NOMO-1 treated with dmso at 0.1 percent for 144 hours (cell line): ENCODE measurements at regions not wholly inside any gene's neighbourhood (a gene's known extent, or its start where the extent isn't known, plus 50 kb on each side); places are given as distances from the start of the nearest gene placed in this dataset.
"Not testable (repeated sequence)": the region's sequence is repeated elsewhere in the genome, so short reads cannot be mapped to it uniquely, and the experiment has no call there.

Experiments
- DNase-seq: peaks from one replicate; lab custom pipeline; 2025; ENCODE audit not compliant: unreplicated experiment; lab: John Stamatoyannopoulos, UW

GRCh38 chr7:21304808-21305375 is 123.0 kb upstream of the SP4 start:
- no peak for DNase-seq

- no peak for DNase-seq
Measured at GRCh38 chr7:21305455-21306235, 122.2 kb upstream of the SP4 start.

- DNase-seq, result no peak
Measured at GRCh38 chr7:21314954-21315353, 112.9 kb upstream of the SP4 start.

- DNase-seq, result no peak
Measured at GRCh38 chr7:21317966-21318915, 109.6 kb upstream of the SP4 start.

- no peak for DNase-seq
Measured at GRCh38 chr7:21318916-21319270, 109.0 kb upstream of the SP4 start.

GRCh38 chr7:21326241-21326640 is 101.6 kb upstream of the SP4 start:
- DNase-seq, result no peak

- DNase-seq, result no peak
Measured at GRCh38 chr7:21326921-21327320, 101.0 kb upstream of the SP4 start.

GRCh38 chr7:21327422-21328409 is 100.2 kb upstream of the SP4 start:
- DNase-seq, result no peak

- no peak for DNase-seq
Measured at GRCh38 chr7:21330462-21331178, 97.3 kb upstream of the SP4 start.

- no peak for DNase-seq
Measured at GRCh38 chr7:21334906-21335305, 93.0 kb upstream of the SP4 start.

- no peak for DNase-seq
Measured at GRCh38 chr7:21336743-21337142, 91.1 kb upstream of the SP4 start.

GRCh38 chr7:21338728-21339164 is 89.1 kb upstream of the SP4 start:
- no peak for DNase-seq

- not testable (repeated sequence) for DNase-seq
Measured at GRCh38 chr7:21344900-21345299, 83.0 kb upstream of the SP4 start.

GRCh38 chr7:21345361-21345760 is 82.5 kb upstream of the SP4 start:
- no peak for DNase-seq

GRCh38 chr7:21346297-21346696 is 81.6 kb upstream of the SP4 start:
- no peak for DNase-seq

- DNase-seq, result peak; percentile 80
Measured at GRCh38 chr7:21352540-21353387, 75.1 kb upstream of the SP4 start.

GRCh38 chr7:21353388-21353780 is 74.5 kb upstream of the SP4 start:
- DNase-seq, result no peak

GRCh38 chr7:21354284-21354683 is 73.6 kb upstream of the SP4 start:
- no peak for DNase-seq

GRCh38 chr7:21355406-21355874 is 72.4 kb upstream of the SP4 start:
- peak; percentile 97 for DNase-seq
